Erythroblast (primary cell): ENCODE measurements at regions not wholly inside any gene's neighbourhood (a gene's known extent, or its start where the extent isn't known, plus 50 kb on each side); places are given as distances from the start of the nearest gene placed in this dataset.

Source experiments
- GATA1 ChIP-seq: IDR thresholded peaks from 2 replicates; pipeline ENCODE4 v1.6.1; 2011; ENCODE audit warnings: low read depth, mild to moderate bottlenecking, control low read depth, low read length, moderate library complexity
- POLR2A ChIP-seq: IDR thresholded peaks from 2 replicates; pipeline ENCODE4 v1.6.1; 2011; ENCODE audit warnings: mild to moderate bottlenecking, low read length

GRCh38 chr12:47348206-47348605 is 268.4 kb upstream of the AMIGO2 start:
- TF ChIP-seq POLR2A (no peak), GATA1 (no peak)
